ENCODE measurements at regions not wholly inside any gene's neighbourhood (a gene's known extent, or its start where the extent isn't known, plus 50 kb on each side); places are given as distances from the start of the nearest gene placed in this dataset.

GRCh38 chr2:65786007-65786717 lies 353.8 kb upstream of the SPRED2 start:
- H4K20me1 ChIP-seq (ENCODE audit: insufficient read depth): no peaks in the 10 kb centered on the region
- no peaks in the 10 kb centered on the region for H3K4me1 ChIP-seq (ENCODE audit: control insufficient read depth in 1 of 2, insufficient read depth in 2 of 2, low read depth in 1 of 2, low read length in 1 of 2)
- WGBS (ENCODE audit: low lambda C conversion rate): 43% methylated on average over 2 of the region's 2 CpGs
- no peak for DNase-seq
- H3K36me3 ChIP-seq (replicated peaks in 1 of 2; ENCODE audit: control insufficient read depth in 1 of 2, insufficient read depth in 2 of 2, low read length in 1 of 2): no peaks in the 10 kb centered on the region
- H3K27me3 ChIP-seq (ENCODE audit: insufficient read depth): no peaks in the 10 kb centered on the region; the same call in 1 of the 2 replicates
- CTCF ChIA-PET: no interaction called here
- H3K4me3 ChIP-seq (ENCODE audit: low read depth in 2 of 2, low read length in 1 of 2): no peak overlapping the region
- TF ChIP-seq SIN3A (IDR thresholded peaks at IDR 0.05; ENCODE audit: borderline replicate concordance, low read depth, low read length): no peak
- TF ChIP-seq, protein P1, sequence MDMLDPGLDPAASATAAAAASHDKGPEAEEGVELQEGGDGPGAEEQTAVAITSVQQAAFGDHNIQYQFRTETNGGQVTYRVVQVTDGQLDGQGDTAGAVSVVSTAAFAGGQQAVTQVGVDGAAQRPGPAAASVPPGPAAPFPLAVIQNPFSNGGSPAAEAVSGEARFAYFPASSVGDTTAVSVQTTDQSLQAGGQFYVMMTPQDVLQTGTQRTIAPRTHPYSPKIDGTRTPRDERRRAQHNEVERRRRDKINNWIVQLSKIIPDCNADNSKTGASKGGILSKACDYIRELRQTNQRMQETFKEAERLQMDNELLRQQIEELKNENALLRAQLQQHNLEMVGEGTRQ (IDR thresholded peaks at IDR 0.05; ENCODE audit: borderline replicate concordance, low read depth, low read length): no peak
- TF ChIP-seq, protein P2, sequence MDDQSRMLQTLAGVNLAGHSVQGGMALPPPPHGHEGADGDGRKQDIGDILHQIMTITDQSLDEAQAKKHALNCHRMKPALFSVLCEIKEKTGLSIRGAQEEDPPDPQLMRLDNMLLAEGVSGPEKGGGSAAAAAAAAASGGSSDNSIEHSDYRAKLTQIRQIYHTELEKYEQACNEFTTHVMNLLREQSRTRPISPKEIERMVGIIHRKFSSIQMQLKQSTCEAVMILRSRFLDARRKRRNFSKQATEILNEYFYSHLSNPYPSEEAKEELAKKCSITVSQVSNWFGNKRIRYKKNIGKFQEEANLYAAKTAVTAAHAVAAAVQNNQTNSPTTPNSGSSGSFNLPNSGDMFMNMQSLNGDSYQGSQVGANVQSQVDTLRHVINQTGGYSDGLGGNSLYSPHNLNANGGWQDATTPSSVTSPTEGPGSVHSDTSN (IDR thresholded peaks at IDR 0.05): no peak
- TF ChIP-seq TCF12 (IDR thresholded peaks at IDR 0.05): no peak
- TF ChIP-seq EZH2phosphoT487 (IDR thresholded peaks at IDR 0.05; ENCODE audit: borderline replicate concordance, low read depth): no peak
- TF ChIP-seq GABPA (IDR thresholded peaks at IDR 0.05; ENCODE audit: low read depth): no peak
- no peak for TF ChIP-seq YY1 (IDR thresholded peaks at IDR 0.05; ENCODE audit: low read depth)
- no peak for TF ChIP-seq NFIC (IDR thresholded peaks at IDR 0.05; ENCODE audit: borderline replicate concordance)
- no peak for TF ChIP-seq FOXJ3 (CRISPR knock-in tag; IDR thresholded peaks at IDR 0.05)
- no peak for TF ChIP-seq GATA2 (CRISPR knock-in tag; IDR thresholded peaks at IDR 0.05)
- TF ChIP-seq TAF1 (IDR thresholded peaks at IDR 0.05; ENCODE audit: borderline replicate concordance, low read depth, low read length): no peak
- no peak for TF ChIP-seq RXRA (IDR thresholded peaks at IDR 0.05; ENCODE audit: borderline replicate concordance, low read depth)
- TF ChIP-seq, protein P3, sequence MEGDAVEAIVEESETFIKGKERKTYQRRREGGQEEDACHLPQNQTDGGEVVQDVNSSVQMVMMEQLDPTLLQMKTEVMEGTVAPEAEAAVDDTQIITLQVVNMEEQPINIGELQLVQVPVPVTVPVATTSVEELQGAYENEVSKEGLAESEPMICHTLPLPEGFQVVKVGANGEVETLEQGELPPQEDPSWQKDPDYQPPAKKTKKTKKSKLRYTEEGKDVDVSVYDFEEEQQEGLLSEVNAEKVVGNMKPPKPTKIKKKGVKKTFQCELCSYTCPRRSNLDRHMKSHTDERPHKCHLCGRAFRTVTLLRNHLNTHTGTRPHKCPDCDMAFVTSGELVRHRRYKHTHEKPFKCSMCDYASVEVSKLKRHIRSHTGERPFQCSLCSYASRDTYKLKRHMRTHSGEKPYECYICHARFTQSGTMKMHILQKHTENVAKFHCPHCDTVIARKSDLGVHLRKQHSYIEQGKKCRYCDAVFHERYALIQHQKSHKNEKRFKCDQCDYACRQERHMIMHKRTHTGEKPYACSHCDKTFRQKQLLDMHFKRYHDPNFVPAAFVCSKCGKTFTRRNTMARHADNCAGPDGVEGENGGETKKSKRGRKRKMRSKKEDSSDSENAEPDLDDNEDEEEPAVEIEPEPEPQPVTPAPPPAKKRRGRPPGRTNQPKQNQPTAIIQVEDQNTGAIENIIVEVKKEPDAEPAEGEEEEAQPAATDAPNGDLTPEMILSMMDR (IDR thresholded peaks at IDR 0.05): no peak
- no peak for TF ChIP-seq MXI1 (IDR thresholded peaks at IDR 0.05; ENCODE audit: low read depth, low read length)
- TF ChIP-seq RFX5 (IDR thresholded peaks at IDR 0.05; ENCODE audit: low read length): no peak
- H3K9me2 ChIP-seq: no peaks in the 10 kb centered on the region
- no peaks in the 10 kb centered on the region for H3K79me2 ChIP-seq (ENCODE audit: insufficient read depth)
- H3K9me3 ChIP-seq: no peaks in the 10 kb centered on the region
- H3K9ac ChIP-seq: no peak overlapping the region
- no peaks in the 10 kb centered on the region for H3F3A ChIP-seq (replicated peaks; ENCODE audit: insufficient read depth)
- no peak overlapping the region for H3K4me2 ChIP-seq
- H3K27ac ChIP-seq (ENCODE audit: low read depth in 2 of 2, low read length in 1 of 2): no peak overlapping the region
- H2AFZ ChIP-seq (ENCODE audit: low read depth): no peak overlapping the region
- POLR2A ChIA-PET: no interaction called here
